Neural cell (in vitro differentiated cells): ENCODE measurements at regions not wholly inside any gene's neighbourhood (a gene's known extent, or its start where the extent isn't known, plus 50 kb on each side); places are given as distances from the start of the nearest gene placed in this dataset.

ENCODE experiments used
- H2AFZ ChIP-seq: fragments of 200-600, 300-800 bp; sonication (generic), shearing (Covaris generic); 2 replicates; pipeline ENCODE4 v1.6.0; 2014; ENCODE audit warnings: low read depth, mild to moderate bottlenecking, antibody characterized with exemption, low read length, moderate library complexity
- H3F3A ChIP-seq: fragments of 200-600 bp; shearing (Covaris generic); 2 replicates; pipeline ENCODE4 v1.6.1; 2016; ENCODE audit warnings: mild to moderate bottlenecking, moderate library complexity, mixed read lengths, antibody characterized with exemption, low read length; ENCODE audit not compliant: insufficient read depth, poor library complexity, severe bottlenecking
- H3K27ac ChIP-seq: fragments of 200-600, 300-800 bp; sonication (generic), shearing (Covaris generic); 2 replicates; pipeline ENCODE4 v1.5.1; 2014; ENCODE audit warnings: mild to moderate bottlenecking, low read length, moderate library complexity
- H3K27me3 ChIP-seq: fragments of 300-800, 200-600 bp; sonication (generic), shearing (Covaris generic); 2 replicates; pipeline ENCODE4 v1.6.0; 2014; ENCODE audit warnings: mild to moderate bottlenecking, low read depth, low read length, moderate library complexity; ENCODE audit not compliant: insufficient read depth
- H3K36me3 ChIP-seq: fragments of 300-800, 200-600 bp; sonication (generic), shearing (Covaris generic); 2 replicates; pipeline ENCODE4 v1.5.1; 2014; ENCODE audit warnings: mild to moderate bottlenecking, antibody characterized with exemption, low read length, moderate library complexity; ENCODE audit not compliant: insufficient read depth
- H3K4me2 ChIP-seq: fragments of 300-800, 200-600 bp; sonication (generic), shearing (Covaris generic); 2 replicates; pipeline ENCODE4 v1.6.0; 2014; ENCODE audit warnings: mild to moderate bottlenecking, low read length
- H3K4me3 ChIP-seq: fragments of 300-800, 200-600 bp; sonication (generic), shearing (Covaris generic); 2 replicates; pipeline ENCODE4 v1.5.1; 2014; ENCODE audit warnings: mild to moderate bottlenecking, low read length, moderate library complexity
- H3K79me2 ChIP-seq: fragments of 200-600 bp; shearing (Covaris generic); replicated peaks from 2 replicates; pipeline ENCODE4 v1.6.0; 2014; ENCODE audit warnings: mild to moderate bottlenecking, low read length, moderate library complexity; ENCODE audit not compliant: insufficient read depth
- H3K9ac ChIP-seq: fragments of 300-800, 200-600 bp; sonication (generic), shearing (Covaris generic); 2 replicates; pipeline ENCODE4 v1.6.1; 2016; ENCODE audit warnings: mild to moderate bottlenecking, low read length, mixed read lengths
- H3K9me2 ChIP-seq: fragments of 200-600 bp; shearing (Covaris generic); 2 replicates; pipeline ENCODE4 v1.6.1; 2016; ENCODE audit warnings: mild to moderate bottlenecking, low read length, mixed read lengths; ENCODE audit not compliant: insufficient read depth
- H3K9me3 ChIP-seq: fragments of 200-600, 300-800 bp; sonication (generic), shearing (Covaris generic); 2 replicates; pipeline ENCODE4 v1.6.1; 2016; ENCODE audit warnings: mild to moderate bottlenecking, mixed run types, low read length, moderate library complexity, mixed read lengths
- H4K20me1 ChIP-seq: fragments of 200-600 bp; shearing (Covaris generic); 2 replicates; pipeline ENCODE4 v1.6.1; 2016; ENCODE audit warnings: mild to moderate bottlenecking, mixed run types; ENCODE audit not compliant: insufficient read depth
- CTCF ChIP-seq: fragments of 450-650 bp; IDR thresholded peaks from 2 replicates; pipeline ENCODE4 v1.5.1; 2014; ENCODE audit warnings: antibody characterized with exemption, mild to moderate bottlenecking, moderate library complexity; ENCODE audit not compliant: poor library complexity, severe bottlenecking
- EP300 ChIP-seq: fragments of 450-650 bp; conservative IDR thresholded peaks from 2 replicates; pipeline ENCODE4 v1.6.1; 2014; ENCODE audit warnings: antibody characterized with exemption, mild to moderate bottlenecking, moderate library complexity; ENCODE audit not compliant: poor library complexity, severe bottlenecking
- EZH2 ChIP-seq: fragments of 200-600, 300-800 bp; shearing (Covaris generic), sonication (generic); IDR thresholded peaks from 2 replicates; pipeline ENCODE4 v1.6.1; 2014; ENCODE audit warnings: antibody characterized with exemption, low read length, borderline replicate concordance, mild to moderate bottlenecking; ENCODE audit not compliant: insufficient read depth, poor library complexity, severe bottlenecking
- MXI1 ChIP-seq: fragments of 450-650 bp; conservative IDR thresholded peaks from 2 replicates; pipeline ENCODE4 v1.6.1; 2014; ENCODE audit warnings: antibody characterized with exemption, mild to moderate bottlenecking; ENCODE audit not compliant: poor library complexity, severe bottlenecking
- POLR2AphosphoS5 ChIP-seq: IDR thresholded peaks from 2 replicates; pipeline ENCODE4 v1.6.1; 2012
- RAD21 ChIP-seq: fragments of 450-650 bp; conservative IDR thresholded peaks from 2 replicates; pipeline ENCODE4 v1.6.1; 2014; ENCODE audit warnings: antibody characterized with exemption, mild to moderate bottlenecking, moderate library complexity
- REST ChIP-seq: IDR thresholded peaks from 2 replicates; pipeline ENCODE4 v1.6.1; 2012; ENCODE audit warnings: borderline replicate concordance
- SMC3 ChIP-seq: fragments of 450-650 bp; conservative IDR thresholded peaks from 2 replicates; pipeline ENCODE4 v1.6.1; 2014; ENCODE audit warnings: antibody characterized with exemption, mild to moderate bottlenecking, moderate library complexity; ENCODE audit not compliant: poor library complexity
- TAF1 ChIP-seq: IDR thresholded peaks from 2 replicates; pipeline ENCODE4 v1.6.1; 2012; ENCODE audit warnings: low read depth

- H3F3A ChIP-seq = no peaks in the 10 kb centered on the region
- H3K27ac ChIP-seq = no peak overlapping the region
- TF ChIP-seq REST (peak; percentile 35), EP300 (no peak)
- H3K9ac ChIP-seq = no peak overlapping the region
- no peaks in the 10 kb centered on the region for H3K36me3 ChIP-seq
- H3K4me2 ChIP-seq = no peak overlapping the region
- no peaks in the 10 kb centered on the region for H4K20me1 ChIP-seq
- no peaks in the 10 kb centered on the region for H3K9me3 ChIP-seq
- no peaks in the 10 kb centered on the region for H3K27me3 ChIP-seq
- H2AFZ ChIP-seq = no peak overlapping the region
- H3K9me2 ChIP-seq = no peaks in the 10 kb centered on the region
- H3K4me3 ChIP-seq = no peak overlapping the region
- no peaks in the 10 kb centered on the region for H3K79me2 ChIP-seq
These were observed 536.6 kb upstream of the CXADR start for GRCh38 chr21:16976193-16976592.

GRCh38 chr21:16978309-16978895 is 534.4 kb upstream of the CXADR start:
- H4K20me1 ChIP-seq = no peaks in the 10 kb centered on the region
- H3K27ac ChIP-seq = no peak overlapping the region
- H3K36me3 ChIP-seq = no peaks in the 10 kb centered on the region
- H3K9me3 ChIP-seq = no peaks in the 10 kb centered on the region
- H3K9ac ChIP-seq = no peak overlapping the region
- no peaks in the 10 kb centered on the region for H3K27me3 ChIP-seq
- no peaks in the 10 kb centered on the region for H3F3A ChIP-seq
- no peaks in the 10 kb centered on the region for H3K79me2 ChIP-seq
- H3K4me3 ChIP-seq = no peak overlapping the region
- no peak overlapping the region for H2AFZ ChIP-seq
- TF ChIP-seq EZH2 (no peak), EP300 (no peak), MXI1 (no peak), CTCF (no peak)
- H3K4me2 ChIP-seq = no peak overlapping the region
- H3K9me2 ChIP-seq = no peaks in the 10 kb centered on the region

GRCh38 chr21:16979574-16979973 is 533.3 kb upstream of the CXADR start:
- Histone ChIP-seq H3F3A (no peaks in the 10 kb centered on the region), H2AFZ (no peak overlapping the region), H3K4me3 (no peak overlapping the region), H3K4me2 (no peak overlapping the region), H3K27me3 (no peaks in the 10 kb centered on the region), H3K9me3 (no peaks in the 10 kb centered on the region), H3K79me2 (no peaks in the 10 kb centered on the region), H3K9ac (no peak overlapping the region), H3K27ac (no peak overlapping the region), H3K36me3 (no peaks in the 10 kb centered on the region), H3K9me2 (no peaks in the 10 kb centered on the region), H4K20me1 (no peaks in the 10 kb centered on the region)
- no peak for TF ChIP-seq TAF1
- no peak for TF ChIP-seq REST
- TF ChIP-seq RAD21 = no peak
- TF ChIP-seq POLR2AphosphoS5 = no peak
- no peak for TF ChIP-seq SMC3
- no peak for TF ChIP-seq CTCF
- TF ChIP-seq EP300 = no peak
- TF ChIP-seq MXI1 = no peak
- TF ChIP-seq EZH2 = no peak
